HG03097 (cell line): ENCODE measurements at regions not wholly inside any gene's neighbourhood (a gene's known extent, or its start where the extent isn't known, plus 50 kb on each side); places are given as distances from the start of the nearest gene placed in this dataset.
"Not testable (repeated sequence)": the region's sequence is repeated elsewhere in the genome, so short reads cannot be mapped to it uniquely, and the experiment has no call there.

Experiments used
- ATAC-seq: cut with Tn5 transposase; IDR thresholded peaks from one replicate; pipeline ENCODE4 v1.9.1; 2021; ENCODE audit not compliant: unreplicated experiment, low FRiP score

DNA sequence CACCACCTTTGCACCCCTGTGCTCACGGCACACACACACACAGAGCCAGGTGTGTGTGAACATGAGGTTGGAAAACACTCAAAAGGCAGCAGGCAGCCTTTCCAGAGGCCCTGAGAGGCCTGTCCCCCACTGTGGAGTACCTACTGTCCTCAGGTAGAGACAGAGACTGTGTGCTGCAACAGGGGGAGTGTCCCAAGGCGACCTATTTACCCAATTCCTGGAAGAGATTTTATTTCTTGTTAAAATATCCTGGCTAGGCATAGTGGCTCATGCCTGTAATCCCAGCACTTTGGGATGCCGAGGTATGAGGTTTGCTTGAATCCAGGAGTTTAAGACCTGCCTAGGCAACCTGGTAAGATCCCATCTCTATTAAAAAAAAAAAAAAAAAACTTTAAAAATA is 108.5 kb downstream of the COPRS start:
- ATAC-seq: no peak

DNA sequence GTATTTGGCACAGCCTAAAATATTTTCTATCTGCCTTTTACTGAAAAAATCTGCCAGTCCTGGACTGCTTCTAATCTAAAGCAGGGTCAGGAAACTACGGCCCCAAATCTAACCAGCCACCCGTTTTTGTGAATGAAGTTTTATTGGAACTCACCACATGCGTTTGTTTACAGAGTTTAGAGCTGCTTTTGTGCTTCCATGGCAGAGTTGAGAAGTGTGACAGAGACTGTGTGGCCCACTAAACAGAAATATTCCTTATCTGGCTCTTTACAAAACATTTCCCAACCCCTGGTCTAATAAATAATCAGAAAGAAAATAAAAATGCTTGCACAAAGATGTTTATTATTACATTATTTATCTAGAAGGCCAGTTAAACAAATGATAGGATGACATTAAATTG is 110.2 kb downstream of the COPRS start:
- ATAC-seq: no peak

DNA sequence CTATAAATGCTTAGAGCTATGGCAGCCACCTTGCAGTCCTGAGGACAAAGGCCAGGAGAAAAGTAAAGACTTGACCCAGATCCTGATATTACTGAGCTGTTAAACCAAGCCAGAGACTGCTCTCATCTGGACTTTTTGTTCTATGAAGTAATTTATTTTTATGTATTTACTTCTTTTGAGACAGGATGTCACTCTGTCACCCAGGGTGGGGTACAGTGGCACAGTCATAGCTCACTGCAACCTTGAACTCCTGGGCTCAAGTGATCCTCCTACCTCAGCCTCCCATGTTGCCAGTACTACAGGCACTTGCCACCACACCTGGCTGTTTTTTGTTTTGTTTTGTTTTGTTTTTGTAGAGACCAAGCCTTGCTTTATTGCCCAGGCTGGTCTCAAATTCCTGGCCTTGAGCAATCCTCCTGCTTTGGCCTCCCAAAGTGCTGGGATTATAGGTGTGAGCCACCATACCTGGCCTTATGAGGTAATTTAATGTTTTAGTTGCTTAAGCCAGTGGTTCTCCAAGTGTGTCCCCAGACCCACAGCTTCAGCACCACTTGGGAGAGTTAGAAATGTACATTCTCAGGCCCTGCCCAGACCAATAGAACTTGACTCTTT is 112.1 kb downstream of the COPRS start:
- no peak for ATAC-seq

DNA sequence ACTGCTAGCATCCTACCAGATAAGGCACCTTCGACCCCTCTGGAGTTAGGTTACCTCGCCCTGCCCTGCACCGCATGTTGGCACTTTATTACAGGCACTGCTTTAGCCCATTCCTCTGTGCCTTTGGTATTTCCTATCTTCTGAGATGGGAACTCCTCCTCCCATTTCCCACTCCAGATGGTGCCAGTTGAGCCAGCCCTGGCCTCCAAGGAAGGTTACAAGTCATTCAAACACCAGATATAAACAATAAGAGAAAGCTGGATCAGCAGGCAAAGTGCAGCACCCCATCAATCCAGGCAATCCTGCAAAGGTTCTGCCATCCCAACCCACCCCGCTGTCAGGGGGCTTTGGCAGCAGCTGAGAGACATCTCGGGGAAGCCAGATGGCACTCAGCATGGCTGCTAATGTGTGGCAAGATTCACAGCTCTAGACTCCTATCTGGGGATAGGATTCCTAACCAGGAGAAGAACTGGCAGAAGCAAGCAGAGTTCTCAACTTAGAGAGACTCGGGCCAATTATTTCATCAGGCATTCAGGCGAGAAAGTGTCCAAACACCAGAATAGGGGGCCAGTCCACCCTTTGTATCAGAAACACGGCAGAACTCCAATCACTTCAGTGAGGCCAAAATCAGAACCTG is 113.0 kb downstream of the COPRS start:
- ATAC-seq: no peak

DNA sequence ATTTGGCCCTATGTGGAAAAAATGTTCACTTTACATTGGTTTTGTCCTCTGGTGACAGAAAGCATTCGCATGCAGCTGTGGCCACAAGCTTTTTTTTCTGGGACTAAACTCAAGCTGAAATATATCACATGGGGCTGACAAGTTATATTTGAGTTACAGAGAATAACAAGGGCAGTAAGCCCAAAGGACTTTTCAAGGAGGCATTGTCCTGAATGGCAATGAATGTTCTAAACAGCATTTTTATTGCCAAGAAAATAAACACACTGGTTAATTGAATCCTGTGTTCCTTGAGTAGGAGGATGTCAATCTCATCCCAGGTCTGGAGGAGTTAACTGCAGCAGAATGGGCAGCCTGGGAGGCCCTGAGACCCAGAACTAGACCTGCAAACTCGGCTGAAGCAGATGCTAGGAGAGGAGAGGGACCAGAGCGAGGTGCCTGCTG is 114.5 kb downstream of the COPRS start:
- no peak for ATAC-seq

- no peak for ATAC-seq
These were observed 115.2 kb downstream of the COPRS start for GRCh38 chr17:31743797-31744196.

DNA sequence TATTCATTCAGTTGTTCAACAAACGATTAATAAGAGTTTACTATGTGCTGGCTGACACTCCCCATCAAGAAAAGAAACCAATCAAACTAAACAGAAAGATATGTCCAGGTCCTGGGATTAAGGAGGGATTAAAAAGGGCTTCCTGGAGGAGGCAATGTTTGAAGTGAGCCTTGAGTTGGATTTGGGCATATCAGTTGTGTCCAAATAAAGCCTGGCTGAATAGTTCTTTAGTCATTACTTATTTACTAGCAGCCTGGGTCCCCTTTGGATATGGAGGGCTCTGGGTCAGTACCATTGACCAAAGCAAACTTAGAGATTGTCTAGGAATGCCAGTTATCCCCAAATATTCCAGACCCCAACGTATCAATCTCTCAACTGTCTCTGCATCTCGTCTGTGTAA is 117.7 kb downstream of the COPRS start:
- ATAC-seq: no peak

- no peak for ATAC-seq
These were observed 118.4 kb downstream of the COPRS start for GRCh38 chr17:31740611-31741082.

DNA sequence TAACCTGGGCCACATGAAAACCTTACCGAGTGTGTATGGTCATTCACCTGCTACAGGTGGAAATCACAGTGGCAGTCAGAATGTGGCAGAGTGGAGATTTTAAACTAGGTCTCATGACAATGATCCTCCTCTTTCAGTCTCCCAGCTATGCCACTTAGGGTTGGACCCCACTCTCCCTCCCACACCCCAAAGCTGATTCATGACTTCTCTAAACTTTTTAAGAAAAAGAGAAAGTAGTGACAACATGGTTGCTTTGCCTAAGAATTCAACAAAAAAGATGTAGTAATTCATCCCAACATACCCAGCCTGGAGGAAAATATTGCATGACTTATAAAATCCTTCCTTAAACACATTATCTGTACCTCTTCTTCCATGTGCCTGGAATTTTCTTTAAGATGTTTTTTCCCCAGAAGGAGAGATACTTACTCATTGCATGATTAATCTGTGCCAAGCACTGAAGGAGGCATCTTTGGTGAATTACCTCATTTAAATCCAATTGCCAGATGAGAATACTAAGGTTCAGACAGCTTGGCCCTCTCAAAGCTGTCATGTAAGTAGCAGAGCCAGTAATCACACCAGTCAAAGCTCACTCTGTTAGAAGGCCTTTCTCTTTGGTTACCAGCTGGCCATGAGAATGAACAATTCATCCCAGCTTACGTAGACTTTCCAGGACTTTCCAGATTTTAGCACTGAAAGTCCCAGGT is 119.9 kb downstream of the COPRS start:
- no peak for ATAC-seq

GRCh38 chr17:31738488-31738887 is 120.6 kb downstream of the COPRS start:
- ATAC-seq: no peak

- ATAC-seq: no peak
These were observed 121.0 kb downstream of the COPRS start for GRCh38 chr17:31738067-31738466.

DNA sequence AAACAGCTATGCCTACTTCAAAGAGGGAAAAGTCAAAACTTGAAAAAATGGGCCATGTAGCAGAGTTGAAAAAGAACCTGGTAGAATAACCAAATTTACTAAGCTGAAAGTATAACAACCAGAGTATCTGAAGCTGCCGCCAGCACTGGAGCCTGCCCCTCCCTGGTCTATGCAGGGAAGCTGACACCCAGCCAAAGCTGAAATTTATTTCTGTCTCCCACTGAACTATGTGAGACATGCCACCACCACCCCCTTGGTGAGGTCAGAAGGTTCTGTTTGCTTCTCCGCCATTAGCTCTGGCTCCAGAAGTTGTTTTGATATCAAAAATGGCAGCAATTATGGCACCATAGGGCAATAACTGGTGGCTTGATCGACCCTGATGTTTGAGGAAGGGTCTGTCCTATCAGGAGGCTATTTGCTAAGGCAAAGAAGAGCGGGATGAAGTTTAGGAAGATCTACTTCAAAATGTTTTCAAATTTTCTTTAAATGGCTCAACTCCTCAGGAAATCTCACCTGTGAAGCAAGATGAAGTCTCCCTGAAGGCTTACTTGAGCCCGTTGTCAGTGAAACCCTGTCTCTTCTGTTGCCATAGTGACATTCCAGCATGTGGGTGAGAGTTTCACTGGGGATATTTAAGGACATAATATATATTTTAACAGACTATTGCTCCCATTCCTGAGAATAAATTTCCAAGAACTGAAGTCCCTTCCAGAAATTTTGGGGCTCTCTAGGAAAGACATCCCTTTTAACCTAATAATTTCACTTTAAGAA is 122.0 kb downstream of the COPRS start:
- ATAC-seq: no peak

DNA sequence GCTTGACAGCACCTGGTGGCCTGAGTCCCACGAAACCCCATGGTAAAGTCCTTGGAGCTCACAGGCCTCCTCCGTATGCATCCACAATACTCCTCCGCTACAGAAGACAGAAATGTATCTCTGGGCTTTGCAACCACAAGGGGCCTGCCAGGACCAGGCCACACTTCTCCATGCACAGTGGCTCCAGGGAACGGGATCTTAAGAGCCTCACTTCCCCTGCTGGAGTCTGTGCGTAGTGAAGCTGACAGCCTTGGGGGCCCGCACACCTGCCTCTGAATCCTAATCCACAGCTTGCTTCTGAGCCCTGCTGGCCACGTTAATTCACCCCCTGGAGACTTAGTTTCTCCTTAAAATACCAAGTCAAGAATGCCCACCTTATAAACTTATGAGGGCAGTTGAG is 125.7 kb downstream of the COPRS start:
- no peak for ATAC-seq

DNA sequence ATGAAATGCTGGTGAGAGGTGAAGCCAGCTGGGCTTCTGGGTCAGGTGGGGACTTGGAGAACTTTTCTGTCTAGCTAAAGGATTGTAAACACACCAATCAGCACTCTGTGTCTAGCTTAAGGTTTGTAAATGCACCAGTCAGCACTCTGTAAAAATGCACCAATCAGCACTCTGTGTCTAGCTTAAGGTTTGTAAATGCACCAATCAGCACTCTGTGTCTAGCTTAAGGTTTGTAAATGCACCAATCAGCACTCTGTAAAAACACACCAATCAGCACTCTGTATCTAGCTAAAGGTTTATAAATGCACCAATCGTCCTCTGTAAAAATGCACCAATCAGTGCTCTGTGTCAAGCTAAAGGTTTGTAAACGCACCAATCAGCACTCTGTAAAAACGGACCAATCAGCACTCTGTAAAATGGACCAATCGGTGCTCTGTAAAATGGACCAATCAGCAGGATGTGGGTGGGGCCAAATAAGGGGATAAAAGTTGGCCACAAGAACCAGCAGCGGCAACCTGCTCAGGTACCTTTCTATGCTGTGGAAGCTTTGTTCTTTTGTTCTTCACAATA is 127.4 kb downstream of the COPRS start:
- ATAC-seq: not testable (repeated sequence)

- ATAC-seq: no peak
These were observed 127.9 kb downstream of the COPRS start for GRCh38 chr17:31731118-31731517.

- ATAC-seq: no peak
These were observed 132.0 kb downstream of the COPRS start for GRCh38 chr17:31726980-31727427.

DNA sequence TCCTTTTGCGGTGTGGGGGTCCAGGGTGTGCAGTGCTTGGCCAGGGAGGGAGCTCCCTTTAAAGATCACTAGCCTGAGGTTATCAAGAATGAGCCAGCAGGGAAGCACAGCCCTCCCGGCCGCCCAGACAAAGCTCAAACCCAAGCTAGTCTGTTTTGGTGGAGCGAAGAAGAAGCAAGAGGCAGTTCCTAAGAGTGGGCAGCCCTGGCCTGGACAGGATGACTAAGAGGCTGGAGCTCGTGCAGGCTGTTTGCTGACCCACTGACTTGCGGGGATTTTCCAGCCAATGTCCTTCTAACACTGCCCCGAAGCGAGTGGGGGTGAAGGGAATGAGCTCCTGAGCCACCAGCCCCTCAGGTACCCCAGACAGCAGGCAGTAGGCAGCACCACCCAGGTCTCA is 134.4 kb downstream of the COPRS start:
- no peak for ATAC-seq

GRCh38 chr17:31724026-31724425 is 135.0 kb downstream of the COPRS start:
- no peak for ATAC-seq

DNA sequence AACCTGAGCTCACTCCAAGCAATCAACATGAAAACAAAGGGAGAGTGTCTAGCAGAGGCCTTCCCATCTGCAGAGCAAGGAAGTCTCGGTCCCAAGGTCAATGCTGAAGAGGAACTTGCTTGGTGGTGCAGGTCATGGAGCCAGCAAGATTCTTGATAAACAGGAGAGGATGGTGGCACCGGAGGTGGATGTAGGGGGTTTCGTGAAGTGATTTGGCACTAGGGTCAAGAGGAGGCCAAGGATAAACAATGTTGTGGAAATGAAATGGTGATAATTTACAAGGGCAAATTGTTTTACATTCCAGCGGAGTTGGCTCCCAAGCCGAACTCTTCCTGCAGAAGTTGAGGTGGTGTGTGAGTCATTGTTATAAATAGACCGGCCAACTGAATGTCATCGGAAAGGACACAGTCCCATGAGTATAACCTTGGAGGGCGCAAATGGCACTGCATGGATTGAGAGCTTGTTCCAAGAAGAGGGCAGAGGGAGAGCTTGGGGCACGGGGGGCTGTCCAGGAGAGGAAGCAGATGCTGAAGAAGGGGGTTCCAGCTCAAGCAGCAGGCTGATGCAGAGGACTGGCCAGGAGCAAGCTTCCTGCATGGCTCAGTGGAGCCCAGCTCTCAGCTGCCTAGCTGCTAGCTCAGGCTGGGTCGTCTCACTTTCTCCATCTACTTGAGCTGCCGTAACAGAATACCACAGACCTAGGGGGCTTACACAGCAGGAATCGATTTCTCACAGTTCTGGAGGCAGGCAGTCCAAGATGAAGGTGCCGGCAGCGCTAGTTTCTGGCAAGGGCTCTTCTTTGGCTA is 136.6 kb downstream of the COPRS start:
- no peak for ATAC-seq
